Trophoblast cell (in vitro differentiated cells and primary cell): ENCODE measurements at regions not wholly inside any gene's neighbourhood (a gene's known extent, or its start where the extent isn't known, plus 50 kb on each side); places are given as distances from the start of the nearest gene placed in this dataset.

Experiments used
- DNase-seq, 2 donors: peaks; one replicate each; pipeline ENCODE4 v3.0.0-alpha.2; 2016
- H2AFZ ChIP-seq: 2 replicates; pipeline ENCODE4 v1.6.1; 2013; ENCODE audit warnings: low read length, moderate library complexity, mild to moderate bottlenecking; ENCODE audit not compliant: insufficient read depth, poor library complexity
- H2AK5ac ChIP-seq: 2 replicates; pipeline ENCODE4 v1.6.1; 2013; ENCODE audit warnings: mild to moderate bottlenecking, low read length
- H2BK120ac ChIP-seq: 2 replicates; pipeline ENCODE4 v1.6.1; 2013; ENCODE audit warnings: low read length, mild to moderate bottlenecking, moderate library complexity; ENCODE audit not compliant: insufficient read depth, poor library complexity
- H2BK12ac ChIP-seq: 2 replicates; pipeline ENCODE4 v1.6.1; 2013; ENCODE audit warnings: mild to moderate bottlenecking, low read length, moderate library complexity
- H2BK5ac ChIP-seq: 2 replicates; pipeline ENCODE4 v1.6.1; 2013; ENCODE audit warnings: low read length, low read depth, moderate library complexity, mild to moderate bottlenecking; ENCODE audit not compliant: poor library complexity
- H3K14ac ChIP-seq: 2 replicates; pipeline ENCODE4 v1.6.1; 2013; ENCODE audit warnings: mild to moderate bottlenecking, low read length
- H3K18ac ChIP-seq: 2 replicates; pipeline ENCODE4 v1.6.1; 2013; ENCODE audit warnings: mild to moderate bottlenecking, low read length
- H3K23ac ChIP-seq: 2 replicates; pipeline ENCODE4 v1.6.1; 2013; ENCODE audit warnings: low read length
- H3K27ac ChIP-seq: 2 replicates; pipeline ENCODE4 v1.5.1; 2013; ENCODE audit warnings: low read depth, mild to moderate bottlenecking, inconsistent platforms, low read length, moderate library complexity
- H3K27me3 ChIP-seq: 2 replicates; pipeline ENCODE4 v1.6.1; 2013; ENCODE audit warnings: inconsistent platforms, mild to moderate bottlenecking, low read length, moderate library complexity; ENCODE audit not compliant: insufficient read depth
- H3K36me3 ChIP-seq, 2 experiments: 1 replicate in 1 of 2; 2 replicates in 1 of 2; pipeline ENCODE4 v1.6.1; 2013; ENCODE audit warnings: low read length in 2 of 2, mild to moderate bottlenecking in 2 of 2, moderate library complexity in 1 of 2; ENCODE audit not compliant: insufficient read depth in 2 of 2, control insufficient read depth in 1 of 2
- H3K4ac ChIP-seq: 2 replicates; pipeline ENCODE4 v1.6.1; 2013; ENCODE audit warnings: low read depth, mild to moderate bottlenecking, low read length, moderate library complexity
- H3K4me1 ChIP-seq, 2 experiments: 1 replicate in 1 of 2; 2 replicates in 1 of 2; pipeline ENCODE4 v1.6.1; 2013; ENCODE audit warnings: low read length in 2 of 2, mild to moderate bottlenecking in 2 of 2, moderate library complexity in 1 of 2; ENCODE audit not compliant: insufficient read depth in 2 of 2, control insufficient read depth in 1 of 2
- H3K4me2 ChIP-seq: 2 replicates; pipeline ENCODE4 v1.6.1; 2013; ENCODE audit warnings: inconsistent platforms, mild to moderate bottlenecking, low read length, moderate library complexity
- H3K4me3 ChIP-seq: 2 replicates; pipeline ENCODE4 v1.5.1; 2013; ENCODE audit warnings: mild to moderate bottlenecking, low read depth, low read length, inconsistent platforms
- H3K79me1 ChIP-seq: one replicate; pipeline ENCODE4 v1.6.1; 2013; ENCODE audit warnings: low read length
- H3K79me2 ChIP-seq: 2 replicates; pipeline ENCODE4 v1.6.1; 2013; ENCODE audit warnings: low read length, mild to moderate bottlenecking; ENCODE audit not compliant: control insufficient read depth, insufficient read depth, poor library complexity
- H3K9ac ChIP-seq: 2 replicates; pipeline ENCODE4 v1.6.1; 2013; ENCODE audit warnings: mild to moderate bottlenecking, low read length
- H3K9me3 ChIP-seq: 2 replicates; pipeline ENCODE4 v1.6.1; 2013; ENCODE audit warnings: low read depth, mild to moderate bottlenecking, control low read depth, inconsistent platforms, low read length; ENCODE audit not compliant: insufficient read depth
- H4K12ac ChIP-seq: 2 replicates; pipeline ENCODE4 v1.6.1; 2013; ENCODE audit warnings: low read depth, mild to moderate bottlenecking, low read length, moderate library complexity
- H4K8ac ChIP-seq: 2 replicates; pipeline ENCODE4 v1.6.1; 2013; ENCODE audit warnings: low read depth, mild to moderate bottlenecking, low read length, moderate library complexity
- H4K91ac ChIP-seq: one replicate; pipeline ENCODE4 v1.6.1; 2013; ENCODE audit warnings: low read depth, mild to moderate bottlenecking, low read length, moderate library complexity
- WGBS: extraction: QIAGEN DNeasy Blood & Tissue Kit; methylation state at CpG from one replicate; pipeline ENCODE4 v1.1.7; 2013; ENCODE audit warnings: missing lambda C conversion rate; ENCODE audit not compliant: insufficient read length, insufficient coverage; ENCODE audit errors: extremely low coverage; 5-methylcytosine and 5-hydroxymethylcytosine counted together

DNA sequence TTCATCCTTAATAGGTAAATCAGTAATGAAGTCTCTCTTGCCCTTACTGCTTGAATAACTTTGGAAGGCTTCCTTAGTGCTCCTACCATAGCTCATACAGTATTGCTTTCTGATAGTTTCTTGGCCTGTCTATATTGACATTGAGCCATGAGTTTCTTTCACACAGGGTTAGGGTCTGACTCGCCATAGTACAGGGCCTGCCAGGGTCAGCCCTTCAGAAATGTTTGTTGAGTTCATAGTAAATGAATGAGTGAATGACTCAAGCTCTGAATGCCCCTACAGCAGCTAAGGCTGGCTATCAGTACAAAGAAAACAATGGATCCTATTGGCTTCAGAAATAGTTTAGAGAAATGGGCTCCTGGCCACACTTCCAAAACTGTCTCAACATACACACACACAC is 65.0 kb upstream of the LRATD1 start:
- no peak overlapping the region for H3K4me2 ChIP-seq
- H3K4ac ChIP-seq, result no peak overlapping the region
- no peak overlapping the region for H3K9ac ChIP-seq
- H3K79me1 ChIP-seq, result no peaks in the 10 kb centered on the region
- no peaks in the 10 kb centered on the region for H3K79me2 ChIP-seq
- H3K4me3 ChIP-seq, result no peak overlapping the region
- H2BK120ac ChIP-seq, result no peak overlapping the region
- H3K9me3 ChIP-seq, result no peaks in the 10 kb centered on the region
- no peak overlapping the region for H4K8ac ChIP-seq
- no peak overlapping the region for H3K14ac ChIP-seq
- H3K18ac ChIP-seq, result no peak overlapping the region
- no peak overlapping the region for H2BK5ac ChIP-seq
- H3K36me3 ChIP-seq, result no peaks in the 10 kb centered on the region
- no peak overlapping the region for H3K23ac ChIP-seq
- no peak overlapping the region for H2AK5ac ChIP-seq
- no peaks in the 10 kb centered on the region for H3K27me3 ChIP-seq
- DNase-seq, result no peak
- H2BK12ac ChIP-seq, result no peak overlapping the region
- no peak overlapping the region for H4K12ac ChIP-seq
- H3K27ac ChIP-seq, result no peak overlapping the region
- no peak overlapping the region for H4K91ac ChIP-seq
- no peak overlapping the region for H2AFZ ChIP-seq
- no peaks in the 10 kb centered on the region for H3K4me1 ChIP-seq
- no CpG with 5 or more reads among the region's 1 CpG for WGBS

DNA sequence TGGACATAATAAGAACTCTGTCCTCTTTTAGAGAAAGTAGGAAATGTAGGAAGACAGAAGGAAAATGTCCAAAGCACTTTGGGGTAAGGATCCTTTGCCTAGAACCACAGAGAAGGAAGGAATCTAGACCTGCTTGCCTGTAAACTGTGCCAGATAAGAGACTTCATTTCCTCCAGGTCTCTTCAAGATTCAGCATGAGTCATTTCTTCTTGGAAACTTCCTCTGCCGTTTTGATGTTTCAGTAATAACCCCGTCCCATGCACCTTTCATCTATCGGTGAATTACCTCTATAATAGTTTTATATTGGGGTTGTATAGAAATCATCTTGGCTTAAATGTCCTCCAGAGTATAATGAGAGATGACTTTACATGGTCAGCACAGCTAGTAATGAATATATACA is 63.2 kb upstream of the LRATD1 start:
- no peak overlapping the region for H3K14ac ChIP-seq
- no peaks in the 10 kb centered on the region for H3K27me3 ChIP-seq
- H4K8ac ChIP-seq, result no peak overlapping the region
- no peaks in the 10 kb centered on the region for H3K79me2 ChIP-seq
- H4K12ac ChIP-seq, result no peak overlapping the region
- no peak overlapping the region for H2AK5ac ChIP-seq
- H3K18ac ChIP-seq, result no peak overlapping the region
- H3K9me3 ChIP-seq, result no peaks in the 10 kb centered on the region
- H3K4me3 ChIP-seq, result no peak overlapping the region
- H2AFZ ChIP-seq, result no peak overlapping the region
- H3K4me1 ChIP-seq, result no peaks in the 10 kb centered on the region
- H3K27ac ChIP-seq, result no peak overlapping the region
- no peak overlapping the region for H3K4ac ChIP-seq
- H3K9ac ChIP-seq, result no peak overlapping the region
- H3K23ac ChIP-seq, result no peak overlapping the region
- peak in 1 of 2 donors; percentile 19 for DNase-seq
- H2BK120ac ChIP-seq, result no peak overlapping the region
- WGBS, result no CpG with 5 or more reads among the region's 3 CpGs
- H4K91ac ChIP-seq, result no peak overlapping the region
- no peaks in the 10 kb centered on the region for H3K36me3 ChIP-seq
- H3K79me1 ChIP-seq, result no peaks in the 10 kb centered on the region
- H3K4me2 ChIP-seq, result no peak overlapping the region
- H2BK12ac ChIP-seq, result no peak overlapping the region
- H2BK5ac ChIP-seq, result no peak overlapping the region

DNA sequence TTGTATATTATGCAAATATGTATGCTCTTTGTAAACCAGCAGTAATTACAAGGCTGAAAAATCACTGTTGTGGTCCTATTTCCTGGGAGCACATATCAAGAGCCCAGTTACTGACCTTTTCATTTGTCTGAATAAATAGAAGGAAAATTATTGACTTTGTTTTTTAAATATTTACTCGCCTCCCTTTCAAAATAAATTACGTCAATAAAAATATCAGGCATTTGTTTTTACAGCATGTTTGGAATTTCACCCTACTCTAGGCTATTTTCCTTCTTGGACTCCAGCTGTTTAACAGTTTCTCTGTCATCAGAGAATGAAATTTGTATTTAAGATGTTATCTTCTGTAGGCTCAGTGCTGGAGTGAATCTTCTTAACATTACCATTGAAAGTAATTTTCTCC is 59.9 kb upstream of the LRATD1 start:
- Histone ChIP-seq H3K79me1 (no peaks in the 10 kb centered on the region), H3K27ac (no peak overlapping the region), H3K4me1 (peaks cover 0 to 2% of the 10 kb centered on the region in 2 experiments), H3K36me3 (no peaks in the 10 kb centered on the region), H4K8ac (no peak overlapping the region), H3K4me3 (no peak overlapping the region), H3K4me2 (no peak overlapping the region), H2AK5ac (no peak overlapping the region), H2BK12ac (no peak overlapping the region), H3K9me3 (no peaks in the 10 kb centered on the region), H3K79me2 (no peaks in the 10 kb centered on the region), H4K91ac (no peak overlapping the region), H3K4ac (no peak overlapping the region), H2BK5ac (no peak overlapping the region), H3K23ac (no peak overlapping the region), H2BK120ac (no peak overlapping the region), H3K27me3 (no peaks in the 10 kb centered on the region), H2AFZ (no peak overlapping the region), H3K18ac (no peak overlapping the region), H3K9ac (no peak overlapping the region), H4K12ac (no peak overlapping the region), H3K14ac (no peak overlapping the region)
- WGBS, result 100% methylated on average over 2 of the region's 2 CpGs
- DNase-seq, result no peak

DNA sequence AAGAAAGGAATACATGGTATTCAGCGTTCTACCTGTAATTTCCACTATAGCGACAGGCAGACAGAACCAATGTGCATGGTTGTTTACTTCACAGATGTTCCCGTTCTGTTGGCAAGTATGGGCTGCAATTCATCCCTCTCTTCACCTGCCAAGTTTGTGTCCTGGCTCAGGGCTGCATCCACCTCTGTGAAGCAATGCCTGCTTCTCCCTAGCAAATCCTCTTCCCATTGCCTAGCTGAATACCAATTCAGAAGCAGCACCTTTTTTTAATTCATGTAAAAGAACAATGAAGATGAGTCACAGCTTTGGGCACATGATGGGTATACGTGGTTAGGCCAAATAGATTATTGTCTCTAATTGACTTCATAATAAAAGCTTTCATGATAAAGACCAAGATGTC is 54.7 kb upstream of the LRATD1 start:
- no peaks in the 10 kb centered on the region for H3K79me1 ChIP-seq
- no peak overlapping the region for H2BK12ac ChIP-seq
- H3K4me1 ChIP-seq, result peaks cover 0 to 2% of the 10 kb centered on the region in 2 experiments
- no peaks in the 10 kb centered on the region for H3K9me3 ChIP-seq
- H4K91ac ChIP-seq, result no peak overlapping the region
- H2BK120ac ChIP-seq, result no peak overlapping the region
- H3K27me3 ChIP-seq, result no peaks in the 10 kb centered on the region
- no peak overlapping the region for H3K4ac ChIP-seq
- H3K79me2 ChIP-seq, result no peaks in the 10 kb centered on the region
- no peak overlapping the region for H2BK5ac ChIP-seq
- DNase-seq, result no peak
- H3K27ac ChIP-seq, result no peak overlapping the region
- no peak overlapping the region for H4K8ac ChIP-seq
- H3K14ac ChIP-seq, result no peak overlapping the region
- H4K12ac ChIP-seq, result no peak overlapping the region
- H3K18ac ChIP-seq, result no peak overlapping the region
- no peak overlapping the region for H2AFZ ChIP-seq
- WGBS, result no CpG with 5 or more reads among the region's 4 CpGs
- no peak overlapping the region for H3K23ac ChIP-seq
- no peak overlapping the region for H3K4me2 ChIP-seq
- H3K36me3 ChIP-seq, result no peaks in the 10 kb centered on the region
- no peak overlapping the region for H3K4me3 ChIP-seq
- H3K9ac ChIP-seq, result no peak overlapping the region
- H2AK5ac ChIP-seq, result no peak overlapping the region
